GM12891 (cell line): ENCODE measurements at regions not wholly inside any gene's neighbourhood (a gene's known extent, or its start where the extent isn't known, plus 50 kb on each side); places are given as distances from the start of the nearest gene placed in this dataset.

Experiments used
- DNase-seq: peaks from one replicate; pipeline ENCODE4 v3.0.0; 2011; ENCODE audit warnings: low spot score; ENCODE audit not compliant: insufficient read length
- FAIRE-seq: peaks from 2 replicates; lab custom pipeline; 2011; peaks lifted over from hg19 to GRCh38; lab: Jason Lieb, UNC
- PAX5 ChIP-seq: IDR thresholded peaks from 2 replicates; pipeline ENCODE4 v1.6.1; 2011; ENCODE audit warnings: low read length, moderate library complexity, mild to moderate bottlenecking; ENCODE audit not compliant: insufficient read depth, severe bottlenecking
- POLR2A ChIP-seq: IDR thresholded peaks from 2 replicates; pipeline ENCODE4 v1.6.1; 2011; ENCODE audit warnings: low read depth, low read length, control low read depth
- POLR2AphosphoS5 ChIP-seq: IDR thresholded peaks from 2 replicates; pipeline ENCODE4 v1.6.1; 2011; ENCODE audit warnings: low read depth, low read length, control low read depth
- POU2F2 ChIP-seq: IDR thresholded peaks from 2 replicates; pipeline ENCODE4 v1.6.1; 2011; ENCODE audit warnings: low read depth, mild to moderate bottlenecking, control low read depth, low read length, moderate library complexity
- SPI1 ChIP-seq: IDR thresholded peaks from 2 replicates; pipeline ENCODE4 v1.6.1; 2011; ENCODE audit warnings: low read depth, low read length, control low read depth
- TAF1 ChIP-seq: IDR thresholded peaks from 2 replicates; pipeline ENCODE4 v1.6.1; 2011; ENCODE audit warnings: low read depth, low read length, control low read depth

GRCh38 chr16:73599870-73600269 is 551.9 kb upstream of the ZFHX3 start:
- FAIRE-seq: no peak

GRCh38 chr16:73599351-73599750 is 551.4 kb upstream of the ZFHX3 start:
- TF ChIP-seq POLR2AphosphoS5: no peak
- TF ChIP-seq SPI1: no peak
- no peak for TF ChIP-seq POLR2A
- no peak for TF ChIP-seq POU2F2
- no peak for TF ChIP-seq TAF1
- DNase-seq: no peak
- no peak for FAIRE-seq

More at GRCh38 chr16:73599870-73600269, 551.9 kb upstream of the ZFHX3 start:
- TF ChIP-seq PAX5: no peak
- TF ChIP-seq POLR2AphosphoS5: no peak
- TF ChIP-seq POU2F2: no peak
- TF ChIP-seq SPI1: no peak
- TF ChIP-seq TAF1: no peak
- no peak for TF ChIP-seq POLR2A
- DNase-seq: no peak

DNA sequence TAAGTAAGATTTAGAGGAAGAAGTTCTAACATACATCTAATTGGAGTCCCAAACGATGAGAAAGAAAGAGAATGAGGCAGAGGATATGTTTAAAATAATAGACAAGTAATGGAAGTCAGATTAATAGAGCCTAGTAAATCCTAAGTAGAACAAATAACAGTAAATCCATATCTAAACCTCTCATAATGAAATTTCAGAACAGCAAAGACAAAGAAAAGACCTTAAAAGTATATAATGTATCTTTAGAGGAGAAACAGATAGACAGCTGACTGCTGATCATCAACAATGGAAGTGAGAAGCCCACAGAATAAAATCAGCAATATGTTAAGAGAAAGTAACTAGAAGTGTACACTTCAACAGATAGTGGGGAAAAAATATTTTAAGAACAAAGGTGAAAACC is 536.2 kb upstream of the ZFHX3 start:
- TF ChIP-seq POU2F2 (no peak), TAF1 (no peak), POLR2AphosphoS5 (no peak), PAX5 (no peak), POLR2A (no peak), SPI1 (no peak)
- no peak for DNase-seq
- no peak for FAIRE-seq

DNA sequence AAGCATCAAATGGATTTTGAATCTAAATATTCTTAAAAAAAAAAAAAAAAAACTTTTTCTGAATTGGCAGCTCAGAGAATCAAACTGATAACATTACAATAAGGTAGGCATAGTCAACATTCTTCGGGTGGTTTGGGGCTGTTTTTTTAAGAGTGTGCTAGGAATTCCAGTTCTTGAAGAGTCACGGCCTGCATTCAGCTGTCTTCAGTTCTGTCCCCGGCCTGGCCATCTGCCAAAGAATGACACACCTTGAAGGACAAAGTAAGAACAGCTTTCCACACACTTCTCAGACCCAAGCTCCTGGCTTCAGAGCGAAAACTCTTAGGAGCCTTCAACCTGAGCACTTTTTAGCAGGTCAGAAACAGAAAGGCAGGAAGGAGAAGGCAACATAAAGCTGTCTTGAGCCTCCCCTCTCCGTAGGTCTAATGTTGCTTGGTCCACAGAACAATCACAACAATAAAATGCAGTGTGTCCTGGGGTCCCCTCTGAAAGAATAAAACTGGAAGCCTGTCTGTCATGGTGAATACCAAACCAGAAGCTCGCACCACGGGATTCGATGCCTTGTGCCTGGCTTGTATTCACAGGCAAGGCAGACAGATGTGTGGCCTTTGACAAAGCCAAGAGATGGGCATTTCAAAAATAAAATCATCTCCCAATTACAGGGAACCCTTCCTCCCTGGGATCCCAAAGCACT is 524.4 kb upstream of the ZFHX3 start:
- TF ChIP-seq POLR2A (no peak), PAX5 (no peak), POLR2AphosphoS5 (no peak), TAF1 (no peak), POU2F2 (no peak), SPI1 (no peak)
- FAIRE-seq (no peak), DNase-seq (no peak)

- DNase-seq: no peak
- no peak for FAIRE-seq
- TF ChIP-seq PAX5 (no peak), POLR2A (no peak), POLR2AphosphoS5 (no peak), POU2F2 (no peak), SPI1 (no peak), TAF1 (no peak)
Observed at GRCh38 chr16:73569266-73569980, 521.5 kb upstream of the ZFHX3 start.

GRCh38 chr16:73568769-73569168 is 520.8 kb upstream of the ZFHX3 start:
- TF ChIP-seq PAX5: no peak
- no peak for TF ChIP-seq TAF1
- no peak for TF ChIP-seq POLR2A
- TF ChIP-seq POLR2AphosphoS5: no peak
- no peak for TF ChIP-seq POU2F2
- TF ChIP-seq SPI1: no peak
- DNase-seq: no peak
- FAIRE-seq: no peak

- no peak for FAIRE-seq
- DNase-seq: no peak
- TF ChIP-seq SPI1 (no peak), POLR2AphosphoS5 (no peak), PAX5 (no peak), TAF1 (no peak), POU2F2 (no peak), POLR2A (no peak)
Observed at GRCh38 chr16:73565925-73566324, 518.0 kb upstream of the ZFHX3 start.

GRCh38 chr16:73565263-73565662 is 517.3 kb upstream of the ZFHX3 start:
- FAIRE-seq: no peak
- no peak for TF ChIP-seq TAF1
- TF ChIP-seq POU2F2: no peak
- TF ChIP-seq POLR2A: no peak
- TF ChIP-seq SPI1: no peak
- TF ChIP-seq POLR2AphosphoS5: no peak
- no peak for DNase-seq

GRCh38 chr16:73563709-73564108 is 515.8 kb upstream of the ZFHX3 start:
- no peak for FAIRE-seq
- TF ChIP-seq SPI1 (no peak), POLR2AphosphoS5 (no peak), POU2F2 (no peak), POLR2A (no peak), TAF1 (no peak)
- no peak for DNase-seq

DNA sequence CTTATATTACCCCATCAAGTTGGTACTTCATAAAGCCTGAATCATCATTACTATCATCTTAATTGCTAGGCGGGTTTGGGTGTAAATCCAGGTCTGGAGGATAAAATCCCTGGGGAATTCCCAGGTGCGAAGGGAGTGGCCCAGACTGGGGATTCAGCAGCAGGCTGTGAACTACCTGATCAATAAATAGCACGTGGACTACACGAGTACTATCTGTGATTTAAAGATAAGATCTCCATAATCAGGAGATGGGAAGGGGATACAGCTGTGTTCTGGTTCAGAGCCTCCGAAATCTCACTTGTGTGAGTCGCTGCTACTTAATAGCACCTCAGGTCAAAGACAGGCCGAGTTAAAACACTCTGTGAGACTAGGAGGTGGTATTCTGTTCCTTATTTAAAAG is 512.6 kb upstream of the ZFHX3 start:
- TF ChIP-seq TAF1: no peak
- TF ChIP-seq POLR2AphosphoS5: no peak
- no peak for TF ChIP-seq POLR2A
- no peak for TF ChIP-seq SPI1
- TF ChIP-seq PAX5: no peak
- no peak for TF ChIP-seq POU2F2

DNA sequence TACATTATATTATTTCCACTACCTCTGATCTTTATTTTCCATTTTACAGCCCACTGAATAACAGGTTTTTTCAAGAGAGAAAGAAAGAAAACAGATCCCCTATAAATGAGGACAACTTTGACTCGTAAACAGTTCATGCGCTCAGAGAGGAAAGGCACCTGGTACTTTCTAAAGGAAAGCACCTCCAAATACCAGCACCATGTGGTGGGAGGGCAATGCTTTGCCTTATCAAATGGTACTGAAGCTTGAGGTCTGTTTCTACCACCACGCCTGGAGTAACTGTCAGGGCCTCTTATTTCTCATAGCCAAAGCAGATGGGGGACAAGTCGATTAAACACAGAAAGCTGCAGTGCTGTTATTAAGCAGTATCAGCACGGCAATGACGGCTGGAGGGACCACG is 510.3 kb upstream of the ZFHX3 start:
- FAIRE-seq (no peak), DNase-seq (no peak)

More for the DNA sequence above, 512.6 kb upstream of the ZFHX3 start:
- FAIRE-seq (no peak), DNase-seq (no peak)

More for the DNA sequence above, 510.3 kb upstream of the ZFHX3 start:
- TF ChIP-seq PAX5: no peak
- no peak for TF ChIP-seq POLR2A
- TF ChIP-seq TAF1: no peak
- TF ChIP-seq POLR2AphosphoS5: no peak
- no peak for TF ChIP-seq SPI1
- no peak for TF ChIP-seq POU2F2
